ENCODE measurements at regions not wholly inside any gene's neighbourhood (a gene's known extent, or its start where the extent isn't known, plus 50 kb on each side); places are given as distances from the start of the nearest gene placed in this dataset.
A peak's percentile ranks its signal among the peaks of the same experiment; 100 is the strongest.

GRCh38 chr2:49490710-49491109 lies 336.4 kb upstream of the FSHR start:
- no peak for DNase-seq (ENCODE audit: low read depth)
- no peak overlapping the region for H3K4me3 ChIP-seq (ENCODE audit: low read depth, low read length)
- TF ChIP-seq CTCF (IDR thresholded peaks at IDR 0.05; ENCODE audit: low read depth, low read length, missing control alignments): peak; percentile 86

- no peak for TF ChIP-seq CTCF (IDR thresholded peaks at IDR 0.05; ENCODE audit: low read depth, low read length, missing control alignments)
- DNase-seq (ENCODE audit: low read depth): no peak
- no peak overlapping the region for H3K4me3 ChIP-seq (ENCODE audit: low read depth, low read length)
Observed at GRCh38 chr2:49487139-49487538, 332.8 kb upstream of the FSHR start.

GRCh38 chr2:49480520-49480919 lies 326.2 kb upstream of the FSHR start:
- TF ChIP-seq CTCF (IDR thresholded peaks at IDR 0.05; ENCODE audit: low read depth, low read length, missing control alignments): no peak
- no peak overlapping the region for H3K4me3 ChIP-seq (ENCODE audit: low read depth, low read length)
- no peak for DNase-seq (ENCODE audit: low read depth)

- TF ChIP-seq CTCF (IDR thresholded peaks at IDR 0.05; ENCODE audit: low read depth, low read length, missing control alignments): no peak
- no peak for DNase-seq (ENCODE audit: low read depth)
- H3K4me3 ChIP-seq (ENCODE audit: low read depth, low read length): no peak overlapping the region
Observed at GRCh38 chr2:49465157-49465831, 311.0 kb upstream of the FSHR start.

GRCh38 chr2:49459314-49459993 lies 305.1 kb upstream of the FSHR start:
- DNase-seq (ENCODE audit: low read depth): no peak
- TF ChIP-seq CTCF (IDR thresholded peaks at IDR 0.05; ENCODE audit: low read depth, low read length, missing control alignments): no peak
- no peak overlapping the region for H3K4me3 ChIP-seq (ENCODE audit: low read depth, low read length)

- no peak for DNase-seq (ENCODE audit: low read depth)
- no peak for TF ChIP-seq CTCF (IDR thresholded peaks at IDR 0.05; ENCODE audit: low read depth, low read length, missing control alignments)
- no peak overlapping the region for H3K4me3 ChIP-seq (ENCODE audit: low read depth, low read length)
Observed at GRCh38 chr2:49444005-49444404, 289.7 kb upstream of the FSHR start.

- no peak overlapping the region for H3K4me3 ChIP-seq (ENCODE audit: low read depth, low read length)
- no peak for DNase-seq (ENCODE audit: low read depth)
- no peak for TF ChIP-seq CTCF (IDR thresholded peaks at IDR 0.05; ENCODE audit: low read depth, low read length, missing control alignments)
Observed at GRCh38 chr2:49426996-49427395, 272.7 kb upstream of the FSHR start.
